GM13977 (cell line): ENCODE measurements at regions not wholly inside any gene's neighbourhood (a gene's known extent, or its start where the extent isn't known, plus 50 kb on each side); places are given as distances from the start of the nearest gene placed in this dataset.

Experiments
- DNase-seq: peaks from one replicate; pipeline ENCODE4 v3.0.0; 2012; ENCODE audit warnings: low spot score
- in situ Hi-C: fragments of 300-500 bp; cut with MboI; formaldehyde crosslinking; loops from one replicate; pipeline ENCODE4 v1.12.0; 2022; ENCODE audit warnings: low sequenced_read_pairs, low pct_unique_long_range_greater_than_20kb, mixed read lengths, inconsistent platforms; ENCODE audit not compliant: unreplicated experiment
- TF ChIP-seq, protein P1 (sequence below): IDR thresholded peaks from 2 replicates; pipeline ENCODE4 v1.5.1; 2012; ENCODE audit warnings: mild to moderate bottlenecking, control low read depth; ENCODE audit not compliant: insufficient read depth; ENCODE audit errors: extremely low read depth, missing control alignments

DNA sequence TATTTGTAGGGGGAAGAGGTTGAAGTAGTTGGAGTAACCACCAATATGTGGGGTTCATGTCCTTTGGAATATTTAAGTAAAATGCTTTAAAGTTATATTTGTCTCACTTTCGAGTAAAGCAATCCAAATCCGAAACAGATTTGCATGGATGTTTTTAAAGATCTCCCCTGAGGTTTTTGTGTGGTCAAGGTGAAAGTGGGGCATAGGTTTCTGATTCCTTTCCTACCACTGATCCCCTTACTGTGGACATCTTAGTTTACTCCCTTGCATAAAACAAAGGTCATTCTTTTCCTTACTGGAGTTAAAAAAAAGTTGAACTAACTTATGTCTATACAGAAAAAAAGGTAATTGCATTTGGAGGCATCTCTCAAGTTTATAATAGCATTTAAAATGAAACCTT lies 71.9 kb upstream of the PHOX2B start:
- in situ Hi-C loops, result no loop called here
- no peak for DNase-seq
- TF ChIP-seq, protein P1, sequence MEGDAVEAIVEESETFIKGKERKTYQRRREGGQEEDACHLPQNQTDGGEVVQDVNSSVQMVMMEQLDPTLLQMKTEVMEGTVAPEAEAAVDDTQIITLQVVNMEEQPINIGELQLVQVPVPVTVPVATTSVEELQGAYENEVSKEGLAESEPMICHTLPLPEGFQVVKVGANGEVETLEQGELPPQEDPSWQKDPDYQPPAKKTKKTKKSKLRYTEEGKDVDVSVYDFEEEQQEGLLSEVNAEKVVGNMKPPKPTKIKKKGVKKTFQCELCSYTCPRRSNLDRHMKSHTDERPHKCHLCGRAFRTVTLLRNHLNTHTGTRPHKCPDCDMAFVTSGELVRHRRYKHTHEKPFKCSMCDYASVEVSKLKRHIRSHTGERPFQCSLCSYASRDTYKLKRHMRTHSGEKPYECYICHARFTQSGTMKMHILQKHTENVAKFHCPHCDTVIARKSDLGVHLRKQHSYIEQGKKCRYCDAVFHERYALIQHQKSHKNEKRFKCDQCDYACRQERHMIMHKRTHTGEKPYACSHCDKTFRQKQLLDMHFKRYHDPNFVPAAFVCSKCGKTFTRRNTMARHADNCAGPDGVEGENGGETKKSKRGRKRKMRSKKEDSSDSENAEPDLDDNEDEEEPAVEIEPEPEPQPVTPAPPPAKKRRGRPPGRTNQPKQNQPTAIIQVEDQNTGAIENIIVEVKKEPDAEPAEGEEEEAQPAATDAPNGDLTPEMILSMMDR, result no peak

DNA sequence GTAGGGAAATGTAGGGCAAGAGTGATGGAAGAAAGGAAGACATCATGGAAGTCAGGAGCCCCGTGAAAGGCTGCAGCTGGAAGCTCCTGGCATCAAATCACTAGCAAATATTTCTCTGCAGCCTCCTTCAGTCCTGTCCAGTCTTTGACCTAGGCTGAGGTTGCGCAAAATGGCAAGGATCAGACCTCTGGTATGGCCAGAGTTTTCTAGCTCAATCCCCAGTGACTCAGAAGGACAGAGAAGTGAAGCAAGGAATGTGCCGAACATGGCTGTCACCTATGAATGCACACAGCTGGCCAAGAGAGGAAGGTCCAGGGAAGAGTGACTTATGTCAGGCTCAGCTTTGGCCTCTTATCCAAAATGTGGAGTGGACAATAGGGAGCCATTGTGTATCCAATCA lies 71.1 kb upstream of the PHOX2B start:
- TF ChIP-seq, protein P1, result no peak
- no peak for DNase-seq
- in situ Hi-C loops, result no loop called here

DNA sequence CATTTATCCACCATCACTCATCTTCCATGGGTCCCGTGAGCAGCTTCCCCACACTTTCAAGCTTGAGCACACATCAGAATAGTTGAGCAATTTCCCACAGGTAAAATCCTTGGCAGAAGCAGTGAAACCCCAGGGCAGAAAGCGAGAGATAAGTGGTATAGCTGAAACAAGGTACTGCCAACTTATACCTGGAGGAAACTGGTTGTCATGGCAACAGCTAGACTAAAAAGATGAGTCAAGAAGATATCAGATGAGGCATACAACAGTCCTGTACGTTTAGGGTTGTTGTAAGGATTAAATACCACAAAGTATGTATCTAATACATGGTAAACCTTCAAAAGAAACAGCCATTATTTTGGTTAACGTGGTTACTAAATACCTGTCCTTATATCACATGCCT lies 66.9 kb upstream of the PHOX2B start:
- no peak for DNase-seq
- in situ Hi-C loops, result no loop called here
- TF ChIP-seq, protein P1, result no peak

DNA sequence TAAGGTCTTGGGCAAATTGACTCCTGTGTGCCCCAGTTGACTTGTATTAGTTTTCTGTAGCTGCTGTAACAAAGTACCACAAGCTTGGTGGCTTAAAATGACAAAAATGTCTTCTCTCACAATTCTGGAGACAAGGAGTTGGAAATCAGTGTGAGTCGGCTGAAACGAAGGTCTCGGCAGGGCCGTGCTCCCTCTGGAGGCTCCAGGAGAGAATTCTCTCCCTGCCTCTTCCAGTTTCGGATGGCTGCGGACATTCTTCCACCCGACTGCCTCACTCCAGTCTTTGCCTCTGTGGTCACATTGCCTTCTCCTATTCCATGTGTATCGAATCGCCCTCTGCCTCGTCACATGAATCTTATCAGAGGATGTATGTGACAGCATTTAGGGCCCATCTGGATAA lies 66.0 kb upstream of the PHOX2B start:
- TF ChIP-seq, protein P1, result no peak
- no peak for DNase-seq
- in situ Hi-C loops, result no loop called here

DNA sequence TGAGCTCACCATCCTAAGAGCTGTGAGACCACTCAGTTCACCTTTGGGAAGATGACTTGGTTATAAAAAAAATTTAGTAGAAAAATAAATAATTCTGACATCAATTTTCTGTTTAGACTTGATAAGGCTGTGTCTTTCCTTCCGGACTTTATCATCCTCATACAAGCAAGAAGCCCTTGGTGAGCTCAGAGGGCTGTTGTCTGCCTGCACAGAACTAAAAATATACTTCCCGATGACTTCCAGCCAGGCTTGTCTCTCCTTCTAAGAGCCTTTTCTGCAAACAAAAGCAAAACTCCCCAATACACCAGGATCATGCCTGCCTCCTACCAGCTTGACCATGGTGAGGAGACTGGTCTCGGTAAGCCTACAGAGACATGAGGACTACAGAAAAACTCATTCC lies 58.3 kb upstream of the PHOX2B start:
- DNase-seq, result no peak
- in situ Hi-C loops, result no loop called here
- TF ChIP-seq, protein P1, result no peak

DNA sequence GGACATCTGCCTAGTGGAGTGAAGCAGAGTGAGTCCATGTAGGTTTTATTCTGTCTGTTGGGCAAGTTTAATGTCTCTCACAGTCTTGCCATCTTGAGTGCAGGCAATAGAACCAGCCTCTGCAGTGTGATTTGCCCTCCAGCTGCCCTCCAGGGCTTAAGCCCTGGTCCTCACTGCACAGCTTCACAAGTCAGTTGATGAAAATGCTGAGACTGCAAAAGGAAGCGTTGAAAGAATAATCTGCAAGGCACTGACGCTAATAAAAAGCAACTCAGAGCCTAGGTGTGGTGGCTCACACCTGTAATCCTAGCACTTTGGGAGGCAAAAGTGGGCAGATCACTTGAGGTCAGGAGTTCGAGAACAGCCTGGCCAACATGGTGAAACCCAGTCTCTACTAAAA lies 54.1 kb upstream of the PHOX2B start:
- no peak for DNase-seq
- TF ChIP-seq, protein P1, result no peak
- in situ Hi-C loops, result no loop called here

- DNase-seq, result no peak
- TF ChIP-seq, protein P1, result no peak
- in situ Hi-C loops, result no loop called here
Observed at GRCh38 chr4:41799126-41799525, 50.6 kb upstream of the PHOX2B start.
